ENCODE measurements at regions not wholly inside any gene's neighbourhood (a gene's known extent, or its start where the extent isn't known, plus 50 kb on each side); places are given as distances from the start of the nearest gene placed in this dataset.
A peak's percentile ranks its signal among the peaks of the same experiment; 100 is the strongest.

- no peak for DNase-seq (ENCODE audit: low spot score)
These were observed 334.3 kb upstream of the GATB start for GRCh38 chr4:152094970-152095700.

GRCh38 chr4:152091405-152091804, 330.6 kb upstream of the GATB start:
- DNase-seq (ENCODE audit: low spot score): no peak

DNA sequence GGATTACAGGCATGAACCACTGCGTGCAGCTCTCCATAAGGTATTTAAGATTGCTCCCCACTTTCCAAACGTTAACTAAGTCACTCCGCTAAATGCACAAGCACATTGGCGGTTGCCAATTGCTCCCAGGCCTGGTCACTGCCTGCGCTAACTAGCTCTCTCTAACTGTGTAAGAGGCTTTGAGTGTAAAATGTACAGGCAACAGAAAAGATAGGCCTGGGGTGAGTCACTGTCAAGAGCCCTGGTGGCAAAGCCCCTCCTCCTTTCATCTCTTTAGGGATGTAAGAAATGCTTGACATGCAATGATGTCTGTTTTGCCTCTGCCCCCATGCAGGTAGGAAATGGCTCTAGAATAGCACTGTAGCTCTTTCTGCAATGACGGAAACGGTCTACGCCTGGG, 329.7 kb upstream of the GATB start:
- no peak for DNase-seq (ENCODE audit: low spot score)

- no peak for DNase-seq (ENCODE audit: low spot score)
These were observed 328.8 kb upstream of the GATB start for GRCh38 chr4:152089584-152089983.

DNA sequence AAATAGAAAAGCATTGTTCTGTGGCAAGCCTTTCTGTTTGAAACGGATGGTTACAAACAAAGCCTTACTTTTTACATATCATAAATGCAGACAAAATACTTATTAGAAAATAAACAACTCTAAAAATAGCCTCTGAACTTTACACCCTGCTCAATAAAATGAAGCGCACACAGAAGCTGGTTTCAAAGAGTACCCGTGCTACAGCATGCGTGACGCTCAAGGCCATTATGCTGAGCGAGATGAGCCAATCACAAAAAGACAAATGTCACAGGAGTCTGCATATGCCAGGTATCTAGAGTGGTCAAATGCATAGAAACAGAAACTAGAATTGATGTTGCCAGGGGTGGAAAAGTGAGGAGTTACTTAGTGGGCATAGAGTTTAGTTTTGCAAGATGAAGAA, 326.5 kb upstream of the GATB start:
- DNase-seq (ENCODE audit: low spot score): no peak

- no peak for DNase-seq (ENCODE audit: low spot score)
These were observed 324.9 kb upstream of the GATB start for GRCh38 chr4:152085657-152086056.

DNA sequence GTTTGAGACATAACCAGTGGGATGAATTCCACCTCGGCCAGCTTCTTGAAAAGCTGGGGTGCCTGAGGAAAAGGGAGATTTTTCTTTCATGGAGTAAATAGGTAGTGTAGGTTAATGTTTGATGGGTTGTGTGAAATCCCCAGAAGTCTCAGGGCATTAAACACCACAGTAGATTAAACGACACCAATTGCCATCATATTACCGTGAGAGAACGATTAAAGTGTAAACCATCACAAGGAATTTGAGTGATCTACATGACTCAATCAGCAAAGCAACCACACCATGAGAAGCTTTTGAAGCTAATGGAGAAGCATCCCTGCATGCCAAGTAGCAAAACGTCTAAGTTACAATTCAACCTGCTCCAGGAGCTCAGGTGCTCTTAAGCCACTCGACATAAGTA, 322.5 kb upstream of the GATB start:
- no peak for DNase-seq (ENCODE audit: low spot score)

GRCh38 chr4:152081024-152081423, 320.2 kb upstream of the GATB start:
- no peak for DNase-seq (ENCODE audit: low spot score)

GRCh38 chr4:152079543-152080293, 318.9 kb upstream of the GATB start:
- peak; percentile 74 for DNase-seq (ENCODE audit: low spot score)

DNA sequence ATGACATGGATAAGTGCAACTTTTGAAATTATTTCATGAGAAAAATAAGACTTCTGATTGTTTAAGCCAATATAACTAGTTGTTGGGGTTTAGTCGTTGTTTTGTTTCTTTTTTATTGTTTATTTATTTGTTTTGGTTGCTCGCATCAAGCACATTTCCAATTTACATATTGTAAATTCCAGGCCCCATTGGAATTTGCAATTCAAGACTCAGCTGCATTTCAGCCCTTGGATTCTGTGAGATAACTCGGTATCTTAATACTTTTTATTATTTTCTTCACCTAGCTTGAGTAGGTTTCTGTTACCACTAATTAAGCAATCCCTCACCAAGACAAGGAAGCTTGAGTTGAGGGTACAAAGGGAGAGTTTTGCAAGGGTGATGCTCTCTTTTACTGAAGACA, 318.3 kb upstream of the GATB start:
- no peak for DNase-seq (ENCODE audit: low spot score)

DNA sequence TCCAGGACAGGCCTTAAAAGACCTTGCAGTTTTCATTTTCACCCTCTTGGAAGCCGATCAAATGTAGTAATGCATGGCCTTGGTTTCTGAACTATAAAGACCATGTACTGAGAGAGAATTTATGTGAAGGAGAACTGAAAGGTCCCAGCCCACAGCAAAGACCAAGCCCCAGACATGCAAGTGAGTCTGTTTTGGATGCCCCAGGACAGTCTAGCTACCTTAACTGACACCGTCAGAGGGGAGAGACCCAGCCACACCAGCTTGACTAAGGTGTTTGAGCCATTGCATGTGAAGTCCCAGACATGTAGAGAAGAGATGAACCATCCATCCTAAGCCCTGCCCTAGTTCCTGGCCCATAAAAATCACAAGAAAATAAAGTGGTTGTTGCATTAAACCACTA, 316.8 kb upstream of the GATB start:
- DNase-seq (ENCODE audit: low spot score): no peak

- DNase-seq (ENCODE audit: low spot score): no peak
These were observed 314.6 kb upstream of the GATB start for GRCh38 chr4:152075253-152075928.

DNA sequence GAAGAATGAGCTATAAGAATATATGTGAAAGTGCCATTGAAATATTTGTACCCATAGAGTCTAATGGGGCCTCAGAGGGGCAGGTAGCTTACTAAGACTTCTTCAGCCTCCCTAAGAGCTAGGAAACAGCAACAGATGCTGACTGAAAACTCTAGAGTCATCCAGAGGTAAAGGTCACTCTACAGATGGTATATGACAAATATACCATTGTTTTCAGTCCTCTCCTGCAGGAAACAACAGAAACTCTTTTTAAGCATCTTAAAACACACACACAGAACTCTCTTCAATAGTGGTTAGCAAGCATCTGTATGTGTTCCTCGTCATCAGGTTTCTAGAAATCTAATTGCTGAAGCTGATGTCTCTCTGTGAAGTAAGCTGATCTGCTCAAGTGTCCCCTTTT, 313.8 kb upstream of the GATB start:
- no peak for DNase-seq (ENCODE audit: low spot score)

GRCh38 chr4:152074088-152074437, 313.3 kb upstream of the GATB start:
- DNase-seq (ENCODE audit: low spot score): no peak

GRCh38 chr4:152073351-152074087, 312.7 kb upstream of the GATB start:
- no peak for DNase-seq (ENCODE audit: low spot score)

GRCh38 chr4:152072906-152073305, 312.1 kb upstream of the GATB start:
- no peak for DNase-seq (ENCODE audit: low spot score)

DNA sequence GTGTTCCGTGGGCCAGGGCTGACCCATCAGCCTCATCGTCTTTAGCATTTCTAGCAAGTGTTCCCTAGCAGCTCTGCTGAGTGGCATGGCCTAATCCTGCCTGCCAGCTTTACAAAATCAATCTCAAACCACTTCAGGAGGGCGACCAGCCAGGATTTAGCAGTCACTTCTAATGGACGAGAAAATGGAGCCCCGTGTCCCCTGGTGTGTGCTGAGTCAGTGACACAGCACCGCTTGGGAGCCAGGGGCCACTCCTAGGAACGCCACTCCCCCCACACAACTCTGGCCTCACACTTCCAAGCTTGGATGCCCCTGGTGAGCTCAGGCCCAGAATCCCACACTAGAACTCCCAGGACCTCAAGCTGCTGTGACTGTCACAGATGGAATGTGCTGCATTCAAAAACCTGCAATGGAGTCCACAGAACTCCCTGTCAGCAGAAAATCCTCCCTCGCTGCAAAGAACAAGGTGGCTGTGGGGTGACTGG, 311.2 kb upstream of the GATB start:
- DNase-seq (ENCODE audit: low spot score): no peak

- DNase-seq (ENCODE audit: low spot score): no peak
These were observed 310.0 kb upstream of the GATB start for GRCh38 chr4:152070854-152071253.

GRCh38 chr4:152068866-152069265, 308.1 kb upstream of the GATB start:
- DNase-seq (ENCODE audit: low spot score): no peak

GRCh38 chr4:152065545-152065944, 304.7 kb upstream of the GATB start:
- DNase-seq (ENCODE audit: low spot score): no peak

GRCh38 chr4:152064753-152065152, 303.9 kb upstream of the GATB start:
- no peak for DNase-seq (ENCODE audit: low spot score)

- no peak for DNase-seq (ENCODE audit: low spot score)
These were observed 303.5 kb upstream of the GATB start for GRCh38 chr4:152064282-152064681.

Measured in activated CD4-positive, alpha-beta T cell treated with anti-CD3 and anti-CD28 coated beads, Interleukin-2, Interleukin-4, amounts not matched to agents 100 ng/mL and 50 ng/mL, durations not matched to agents 16 hours and 8 hours (primary cell).